Vagina (tissue), 2 donors: ENCODE measurements at regions not wholly inside any gene's neighbourhood (a gene's known extent, or its start where the extent isn't known, plus 50 kb on each side); places are given as distances from the start of the nearest gene placed in this dataset.

Experiments used
- POLR2A ChIP-seq, 2 donors: fragments of 450-650 bp; IDR thresholded peaks; one replicate each; pipeline ENCODE4 v1.6.1; 2017; ENCODE audit warnings: antibody characterized with exemption in 2 of 2, mild to moderate bottlenecking in 2 of 2, moderate library complexity in 2 of 2
- POLR2AphosphoS5 ChIP-seq, 2 donors: sonication (generic); formaldehyde crosslinking; IDR thresholded peaks; one replicate each; pipeline ENCODE4 v1.9.0; 2017; ENCODE audit warnings: antibody characterized with exemption in 2 of 2, mild to moderate bottlenecking in 2 of 2, low read depth in 1 of 2; ENCODE audit not compliant: insufficient read depth in 1 of 2
- TF ChIP-seq, protein P1 (sequence below), 3 experiments: fragments of 450-650 bp in 2 of 3; fragments of 200-600 bp in 1 of 3; sonication (generic) in 1 of 3; IDR thresholded peaks; one replicate each; pipeline ENCODE4 v1.5.1; 2017 to 2019; ENCODE audit warnings: antibody characterized with exemption in 3 of 3, mild to moderate bottlenecking in 2 of 3, moderate library complexity in 2 of 3

DNA sequence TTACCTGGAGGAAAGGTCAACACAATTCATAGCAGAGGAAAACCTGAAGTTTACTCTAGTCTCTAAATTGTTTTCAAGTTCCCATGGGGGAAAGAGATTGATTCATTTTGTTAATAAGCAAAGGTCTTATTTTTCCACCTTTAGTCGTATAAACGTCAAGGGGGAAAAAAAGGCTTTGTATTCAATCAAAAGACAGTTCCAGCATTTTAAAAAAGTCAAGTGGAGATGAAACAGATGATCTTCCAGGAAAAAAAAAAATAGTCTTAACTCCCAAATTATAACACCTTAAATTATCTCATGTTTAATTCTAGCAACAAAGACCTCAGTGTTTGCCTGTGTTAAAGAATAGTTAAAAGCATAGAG, 140.5 kb downstream of the TOMM20 start:
- no peak for TF ChIP-seq POLR2AphosphoS5 (IDR thresholded peaks at IDR 0.05; ENCODE audit: insufficient read depth in 1 of 2, low read depth in 1 of 2)
- TF ChIP-seq, protein P1, sequence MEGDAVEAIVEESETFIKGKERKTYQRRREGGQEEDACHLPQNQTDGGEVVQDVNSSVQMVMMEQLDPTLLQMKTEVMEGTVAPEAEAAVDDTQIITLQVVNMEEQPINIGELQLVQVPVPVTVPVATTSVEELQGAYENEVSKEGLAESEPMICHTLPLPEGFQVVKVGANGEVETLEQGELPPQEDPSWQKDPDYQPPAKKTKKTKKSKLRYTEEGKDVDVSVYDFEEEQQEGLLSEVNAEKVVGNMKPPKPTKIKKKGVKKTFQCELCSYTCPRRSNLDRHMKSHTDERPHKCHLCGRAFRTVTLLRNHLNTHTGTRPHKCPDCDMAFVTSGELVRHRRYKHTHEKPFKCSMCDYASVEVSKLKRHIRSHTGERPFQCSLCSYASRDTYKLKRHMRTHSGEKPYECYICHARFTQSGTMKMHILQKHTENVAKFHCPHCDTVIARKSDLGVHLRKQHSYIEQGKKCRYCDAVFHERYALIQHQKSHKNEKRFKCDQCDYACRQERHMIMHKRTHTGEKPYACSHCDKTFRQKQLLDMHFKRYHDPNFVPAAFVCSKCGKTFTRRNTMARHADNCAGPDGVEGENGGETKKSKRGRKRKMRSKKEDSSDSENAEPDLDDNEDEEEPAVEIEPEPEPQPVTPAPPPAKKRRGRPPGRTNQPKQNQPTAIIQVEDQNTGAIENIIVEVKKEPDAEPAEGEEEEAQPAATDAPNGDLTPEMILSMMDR (IDR thresholded peaks at IDR 0.05) = no peak
- no peak for TF ChIP-seq POLR2A (IDR thresholded peaks at IDR 0.05)
